ENCODE measurements at regions not wholly inside any gene's neighbourhood (a gene's known extent, or its start where the extent isn't known, plus 50 kb on each side); places are given as distances from the start of the nearest gene placed in this dataset.

- DNase-seq: peak; percentile 5
- H3K36me3 ChIP-seq (ENCODE audit: control insufficient read depth, insufficient read depth, low read length): no peaks in the 10 kb centered on the region
- H2AK9ac ChIP-seq (replicated peaks; ENCODE audit: low read depth, low read length, poor library complexity): no peak overlapping the region
- H4K5ac ChIP-seq (ENCODE audit: low read depth, low read length): no peak overlapping the region
- intact Hi-C loops (cut with micrococcal nuclease): no loop called here
- H4K20me1 ChIP-seq (ENCODE audit: insufficient read depth, low read length): no peaks in the 10 kb centered on the region
- no peak overlapping the region for H4K8ac ChIP-seq (ENCODE audit: low read depth in 2 of 2, low read length in 2 of 2)
- no peak overlapping the region for H2AFZ ChIP-seq (replicated peaks; ENCODE audit: low read length, poor library complexity)
- no peaks in the 10 kb centered on the region for H3K27me3 ChIP-seq (ENCODE audit: control insufficient read depth, insufficient read depth, low read length)
- BruUV-seq (replicated peaks): no TSS peak
- H3K56ac ChIP-seq (ENCODE audit: extremely low read depth, insufficient read depth, low read length): no peak overlapping the region
- WGBS, 2 experiments (ENCODE audit: extremely low coverage in 2 of 2, insufficient read length in 1 of 2): 40% methylated on average over 2 of the region's 5 CpGs; no CpG with 5 or more reads in 1 of the 2 experiments
- no peak overlapping the region for H4K91ac ChIP-seq (ENCODE audit: insufficient read depth, low read depth, low read length)
- no peak overlapping the region for H3K4me2 ChIP-seq (ENCODE audit: low read depth, low read length)
- no peak overlapping the region for H3K4me3 ChIP-seq (ENCODE audit: insufficient read depth, low read depth, low read length)
- no peak overlapping the region for H3K14ac ChIP-seq (replicated peaks; ENCODE audit: low read depth, low read length)
- H3K4me1 ChIP-seq (ENCODE audit: control insufficient read depth, insufficient read depth, low read length): no peaks in the 10 kb centered on the region
- H3K27ac ChIP-seq (ENCODE audit: insufficient read depth, low read length): no peak overlapping the region
- H3K18ac ChIP-seq (ENCODE audit: low read depth, low read length): no peak overlapping the region
- POLR2A ChIA-PET (ENCODE audit: unreplicated experiment): no interaction called here
- dilution Hi-C loops (cut with HindIII; ENCODE audit: low sequenced_read_pairs, unreplicated experiment): no loop called here
- no peak overlapping the region for H3K4ac ChIP-seq (ENCODE audit: low read depth, low read length)
- H3K9me1 ChIP-seq (ENCODE audit: insufficient read depth, low read length): no peaks in the 10 kb centered on the region
- H2BK20ac ChIP-seq (ENCODE audit: low read depth, low read length): no peak overlapping the region
- no peaks in the 10 kb centered on the region for H3K79me1 ChIP-seq (ENCODE audit: low read depth in 1 of 2, low read length in 2 of 2)
- H3K9ac ChIP-seq (ENCODE audit: low read depth, low read length): no peak overlapping the region
- CTCF ChIA-PET: interaction anchor here (0.6 kb wide), 1 partner anchor 46 kb away, joined by 4 read pairs; no protein-coding TSS in a partner anchor
- no peak for TF ChIP-seq CHD1 (IDR thresholded peaks at IDR 0.05; ENCODE audit: low read depth, low read length)
- no peak for TF ChIP-seq RFX5 (IDR thresholded peaks at IDR 0.05; ENCODE audit: low read depth, low read length)
- TF ChIP-seq CEBPB (IDR thresholded peaks at IDR 0.05; ENCODE audit: low read depth, low read length): no peak
- no peak for TF ChIP-seq SMC3 (IDR thresholded peaks at IDR 0.05; ENCODE audit: low read depth, low read length)
- no peak for TF ChIP-seq MAZ (IDR thresholded peaks at IDR 0.05; ENCODE audit: borderline replicate concordance, low read depth, low read length)
- no peak for TF ChIP-seq NFE2L2 (IDR thresholded peaks at IDR 0.05; ENCODE audit: low read depth, low read length)
- no peak for TF ChIP-seq MXI1 (IDR thresholded peaks at IDR 0.05; ENCODE audit: borderline replicate concordance, low read depth, low read length)
- TF ChIP-seq FOS (IDR thresholded peaks at IDR 0.05; ENCODE audit: low read depth, low read length): no peak
- no peak for TF ChIP-seq CTCF (conservative IDR thresholded peaks at IDR 0.05; ENCODE audit: low read depth, low read length)
- TF ChIP-seq BHLHE40 (IDR thresholded peaks at IDR 0.05; ENCODE audit: low read depth, low read length): no peak
- TF ChIP-seq RCOR1 (IDR thresholded peaks at IDR 0.05; ENCODE audit: insufficient replicate concordance, low read length): no peak
- no peak for TF ChIP-seq RAD21 (IDR thresholded peaks at IDR 0.05; ENCODE audit: low read length)
- no peak for TF ChIP-seq POLR2A (IDR thresholded peaks at IDR 0.05; ENCODE audit: low read depth, low read length)
- TF ChIP-seq USF2 (IDR thresholded peaks at IDR 0.05; ENCODE audit: low read depth, low read length): no peak
- no peak for TF ChIP-seq ELK1 (IDR thresholded peaks at IDR 0.05; ENCODE audit: borderline replicate concordance, low read depth, low read length)
- no peak for TF ChIP-seq MAFK (IDR thresholded peaks at IDR 0.05; ENCODE audit: low read depth, low read length)
- no peak overlapping the region for H3K23ac ChIP-seq (ENCODE audit: low read depth, low read length)
- H2BK5ac ChIP-seq (ENCODE audit: low read depth, low read length, poor library complexity, severe bottlenecking): no peak overlapping the region
- no peak overlapping the region for H2BK120ac ChIP-seq (ENCODE audit: low read depth, low read length)
- no peak for ATAC-seq (ENCODE audit: low read depth)
- in situ Hi-C loops (cut with MboI; ENCODE audit: low sequenced_read_pairs): no loop called here
- no peaks in the 10 kb centered on the region for H3K9me3 ChIP-seq (ENCODE audit: control insufficient read depth, insufficient read depth, low read length)
- H2AK5ac ChIP-seq (ENCODE audit: low read depth, low read length): no peak overlapping the region
- no peak overlapping the region for H2BK15ac ChIP-seq (ENCODE audit: low read depth, low read length)
Measured at GRCh38 chr1:157431751-157432150, 120.6 kb downstream of the FCRL5 start.
